K562 (cell line): ENCODE measurements at regions not wholly inside any gene's neighbourhood (a gene's known extent, or its start where the extent isn't known, plus 50 kb on each side); places are given as distances from the start of the nearest gene placed in this dataset.

Experiments
- AFF4 ChIP-seq: sonication (generic); formaldehyde crosslinking; IDR thresholded peaks from 2 replicates; pipeline ENCODE4 v1.8.0; 2023; ENCODE audit warnings: mild to moderate bottlenecking, missing genetic modification reagents
- DDX20 ChIP-seq: fragments of 450-650 bp; IDR thresholded peaks from 2 replicates; pipeline ENCODE4 v1.6.1; 2016; ENCODE audit warnings: missing genetic modification characterization, low read depth, mild to moderate bottlenecking, missing compliant biosample characterization, moderate library complexity
- EZH2 ChIP-seq: IDR thresholded peaks from 2 replicates; pipeline ENCODE4 v1.6.1; 2012; ENCODE audit warnings: low read depth, mild to moderate bottlenecking, inconsistent platforms, low read length, borderline replicate concordance
- FOXJ3 ChIP-seq: sonication (generic); formaldehyde crosslinking; IDR thresholded peaks from 2 replicates; pipeline ENCODE4 v1.4.0; 2020; ENCODE audit warnings: mild to moderate bottlenecking, missing genetic modification reagents
- GABPA ChIP-seq: fragments of 200-800 bp; sonication (Bioruptor generic); conservative IDR thresholded peaks from 2 replicates; pipeline ENCODE4 v1.6.1; 2016; ENCODE audit warnings: low read depth, missing genetic modification characterization, missing compliant biosample characterization
- HSF4 ChIP-seq: fragments of 250-450 bp; sonication (Bioruptor Pico); IDR thresholded peaks from 2 replicates; pipeline ENCODE4 v2.1.2; 2022; ENCODE audit warnings: mild to moderate bottlenecking, moderate library complexity, borderline replicate concordance
- MYC ChIP-seq, 2 experiments: fragments of 250-450 bp in 1 of 2; sonication (Bioruptor Pico) in 1 of 2; IDR thresholded peaks; 2 replicates each; pipeline versions ENCODE4 v1.5.1 to v1.6.1; 2012 to 2021; ENCODE audit warnings: low read depth in 2 of 2, borderline replicate concordance in 1 of 2, improper control_type of control experiment in 1 of 2, low read length in 1 of 2, mild to moderate bottlenecking in 1 of 2, moderate library complexity in 1 of 2
- POLR2A ChIP-seq: fragments of 450-650 bp; conservative IDR thresholded peaks from 2 replicates; pipeline ENCODE4 v1.6.1; 2016
- TEAD2 ChIP-seq: fragments of 450-650 bp; IDR thresholded peaks from 2 replicates; pipeline ENCODE4 v1.6.1; 2016; ENCODE audit warnings: missing genetic modification characterization, control low read depth, missing compliant biosample characterization
- ZNF146 ChIP-seq: IDR thresholded peaks from one replicate; pipeline ENCODE4 v1.6.1; 2018; ENCODE audit warnings: missing compliant biosample characterization; ENCODE audit not compliant: unreplicated experiment
- ZNF184 ChIP-seq: sonication (generic); formaldehyde crosslinking; IDR thresholded peaks from 2 replicates; pipeline ENCODE4 v1.5.0; 2020; ENCODE audit warnings: missing genetic modification reagents

- TF ChIP-seq ZNF184 (CRISPR knock-in tag) (no peak), DDX20 (no peak), GABPA (tag) (no peak), POLR2A (no peak), MYC (IDR thresholded peaks at IDR 0.05; ENCODE audit: low read depth, low read length) (no peak), MYC (CRISPR knock-in tag; IDR thresholded peaks at IDR 0.05; ENCODE audit: borderline replicate concordance, low read depth) (no peak), FOXJ3 (CRISPR knock-in tag) (no peak), EZH2 (no peak), AFF4 (CRISPR knock-in tag) (no peak), TEAD2 (tag) (no peak), ZNF146 (no peak), HSF4 (CRISPR knock-in tag) (no peak)
Observed at GRCh38 chr2:63741884-63742579, 99.7 kb upstream of the UGP2 start.
